B cell (primary cell): ENCODE measurements at regions not wholly inside any gene's neighbourhood (a gene's known extent, or its start where the extent isn't known, plus 50 kb on each side); places are given as distances from the start of the nearest gene placed in this dataset.

Source experiments
- ATAC-seq: fragments of 200-7000 bp; cut with Tn5 transposase; one replicate; pipeline ENCODE4 v1.10.0; 2021; ENCODE audit warnings: low read depth, mild to moderate bottlenecking, moderate number of reproducible peaks, moderate library complexity
- CTCF ChIA-PET: fragments of 350-600 bp; sonication (Branson Sonifier 250); formaldehyde crosslinking; loops from one replicate; lab custom pipeline; 2021; ENCODE audit warnings: antibody characterized with exemption, inconsistent platforms; lab: Charles Lee
- POLR2A ChIA-PET: fragments of 350-600 bp; sonication (Branson Sonifier 250); formaldehyde crosslinking; loops from one replicate; lab custom pipeline; 2021; ENCODE audit warnings: antibody characterized with exemption; lab: Charles Lee
- DNase-seq: peaks from one replicate; pipeline ENCODE4 v3.0.0; 2013
- H2AFZ ChIP-seq: 2 replicates; pipeline ENCODE4 v1.6.1; 2012; ENCODE audit warnings: mild to moderate bottlenecking, low read depth, low read length; ENCODE audit not compliant: insufficient read depth, poor library complexity, severe bottlenecking
- H3K27ac ChIP-seq, 2 donors: 1 replicate in 1 of 2; 2 replicates in 1 of 2; pipeline ENCODE4 v1.5.1; 2012 to 2013; ENCODE audit warnings: low read length in 2 of 2, mild to moderate bottlenecking in 2 of 2, moderate library complexity in 1 of 2
- H3K27me3 ChIP-seq, 4 experiments: fragments of 200-600 bp in 1 of 4; sonication (generic) in 1 of 4; replicated peaks in 1 of 4; 1 replicate in 2 of 4; 2 replicates in 2 of 4; pipeline versions ENCODE4 v1.6.1 to v1.7.0; 2013 to 2016; ENCODE audit warnings: low read length in 3 of 4, mild to moderate bottlenecking in 2 of 4, mixed read lengths in 1 of 4, moderate library complexity in 1 of 4; ENCODE audit not compliant: insufficient read depth in 4 of 4, control insufficient read depth in 3 of 4; ENCODE audit errors: control extremely low read depth in 1 of 4
- H3K36me3 ChIP-seq, 2 experiments: replicated peaks in 1 of 2; 1 replicate in 1 of 2; 2 replicates in 1 of 2; pipeline versions ENCODE4 v1.6.1 to v1.7.1; 2013; ENCODE audit warnings: low read length in 1 of 2; ENCODE audit not compliant: insufficient read depth in 2 of 2, control insufficient read depth in 1 of 2; ENCODE audit errors: control extremely low read depth in 1 of 2, extremely low read depth in 1 of 2
- H3K4me1 ChIP-seq, 2 donors: fragments of 200-600 bp in 1 of 2; sonication (generic) in 1 of 2; 1 replicate in 1 of 2; 2 replicates in 1 of 2; pipeline versions ENCODE4 v1.5.1 to v1.6.1; 2013 to 2017; ENCODE audit warnings: low read length in 2 of 2; ENCODE audit not compliant: control insufficient read depth in 2 of 2, insufficient read depth in 2 of 2
- H3K4me2 ChIP-seq: replicated peaks from 2 replicates; pipeline ENCODE3; 2012; ENCODE audit warnings: mild to moderate bottlenecking, low read depth, low read length; ENCODE audit not compliant: poor library complexity, severe bottlenecking
- H3K4me3 ChIP-seq, 5 experiments: fragments of 200-600 bp in 1 of 5; sonication (generic) in 1 of 5; 1 replicate in 3 of 5; 2 replicates in 2 of 5; pipeline versions ENCODE4 v1.5.1 to v1.7.0; 2011 to 2016; ENCODE audit warnings: low read length in 4 of 5, mild to moderate bottlenecking in 4 of 5, low read depth in 2 of 5, control low read depth in 1 of 5, moderate library complexity in 1 of 5; ENCODE audit not compliant: insufficient read depth in 1 of 5; ENCODE audit errors: control extremely low read depth in 1 of 5, extremely low read depth in 1 of 5
- H3K79me2 ChIP-seq: fragments of 200-600 bp; sonication (generic); one replicate; pipeline ENCODE4 v1.6.0; 2016; ENCODE audit warnings: low read length; ENCODE audit not compliant: control insufficient read depth, insufficient read depth
- H3K9ac ChIP-seq: fragments of 200-600 bp; sonication (generic); 2 replicates; pipeline ENCODE4 v1.6.1; 2017; ENCODE audit warnings: mild to moderate bottlenecking, low read length, moderate library complexity
- H3K9me3 ChIP-seq, 3 donors: one replicate each; pipeline versions ENCODE4 v1.6.1 to v1.7.1; 2013; ENCODE audit warnings: low read length in 2 of 3; ENCODE audit not compliant: control insufficient read depth in 2 of 3, insufficient read depth in 1 of 3; ENCODE audit errors: control extremely low read depth in 1 of 3
- H4K20me1 ChIP-seq: 2 replicates; pipeline ENCODE4 v1.6.0; 2012; ENCODE audit warnings: mild to moderate bottlenecking, low read length; ENCODE audit not compliant: insufficient read depth, control insufficient read depth, poor library complexity, severe bottlenecking
- H3K27ac Mint-ChIP-seq: one replicate; pipeline ENCODE4 v1.8.0; 2021; ENCODE audit warnings: mixed read lengths
- H3K27me3 Mint-ChIP-seq: one replicate; pipeline ENCODE4 v1.8.0; 2021; ENCODE audit warnings: mixed read lengths
- H3K4me1 Mint-ChIP-seq: one replicate; pipeline ENCODE4 v1.8.0; 2021; ENCODE audit warnings: mixed read lengths
- H3K4me3 Mint-ChIP-seq: one replicate; pipeline ENCODE4 v1.8.0; 2021; ENCODE audit warnings: mixed read lengths
- H3K9me3 Mint-ChIP-seq: one replicate; pipeline ENCODE4 v1.8.0; 2022; ENCODE audit warnings: mixed read lengths; ENCODE audit not compliant: insufficient read depth
- CTCF ChIP-seq: fragments of 200-600 bp; IDR thresholded peaks from one replicate; pipeline ENCODE4 v1.8.0; 2022; ENCODE audit warnings: antibody characterized with exemption, mild to moderate bottlenecking
- EZH2 ChIP-seq: IDR thresholded peaks from 2 replicates; pipeline ENCODE4 v1.6.1; 2012; ENCODE audit warnings: borderline replicate concordance, low read depth, mild to moderate bottlenecking, moderate library complexity, low read length; ENCODE audit not compliant: insufficient read depth, poor library complexity, severe bottlenecking
- WGBS: methylation state at CpG from one replicate; pipeline ENCODE4 v1.1.5; 2013; ENCODE audit warnings: missing lambda C conversion rate; ENCODE audit not compliant: insufficient coverage; 5-methylcytosine and 5-hydroxymethylcytosine counted together
- intact Hi-C: fragments of 100-400 bp; cut with micrococcal nuclease; formaldehyde crosslinking; loops from one replicate; pipeline ENCODE4 v1.10.0; 2022

DNA sequence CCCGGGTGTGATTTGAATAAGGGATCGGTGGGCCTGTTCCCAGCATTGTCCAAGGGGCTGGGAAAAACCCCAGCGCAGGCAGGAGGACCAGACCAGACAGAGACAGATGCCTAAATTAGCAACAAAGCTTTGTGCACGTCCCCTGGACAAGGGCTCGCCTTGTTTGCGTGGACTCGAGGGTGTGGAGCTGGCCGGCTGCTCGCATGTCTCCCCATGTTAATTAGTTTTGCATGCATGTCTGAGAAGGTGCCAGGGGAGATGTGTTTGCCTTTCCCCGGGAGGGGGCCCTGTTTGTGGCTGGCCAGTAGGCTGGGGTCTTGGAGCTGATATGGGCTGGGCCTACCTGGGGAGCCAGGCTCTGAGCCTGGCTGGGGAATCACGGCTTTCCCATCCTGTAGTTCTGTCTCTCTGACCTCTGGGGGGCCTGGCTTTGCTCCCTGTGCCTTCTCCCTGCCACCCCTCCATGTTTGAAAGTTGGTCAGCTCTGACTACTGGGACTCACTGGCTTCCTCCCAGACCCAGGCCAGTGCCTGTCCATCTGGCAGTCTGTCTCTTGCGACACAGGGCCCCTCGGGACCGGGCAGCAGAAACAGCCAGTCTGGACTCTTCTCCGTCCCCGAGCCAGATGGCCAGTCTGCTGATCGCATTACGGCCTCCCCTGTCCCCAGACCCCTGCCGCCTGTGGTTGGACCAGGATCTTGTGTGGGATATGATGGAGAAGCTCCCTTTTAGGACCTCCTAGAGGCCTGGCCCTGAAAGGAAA, 55.4 kb upstream of the POLG start:
- Histone ChIP-seq H3K4me2 (no peak overlapping the region), H2AFZ (no peak overlapping the region), H3K4me3 (no peak overlapping the region), H4K20me1 (no peaks in the 10 kb centered on the region), H3K79me2 (no peaks in the 10 kb centered on the region), H3K9me3 (peaks cover 0 to 4% (median 0%) of the 10 kb centered on the region in 3 donors), H3K36me3 (no peaks in the 10 kb centered on the region), H3K4me1 (no peaks in the 10 kb centered on the region), H3K27ac (no peak overlapping the region), H3K27me3 (peaks cover 0 to 15% (median 0%) of the 10 kb centered on the region in 4 experiments), H3K9ac (no peak overlapping the region)
- no peak overlapping the region for H3K4me3 Mint-ChIP-seq
- H3K27ac Mint-ChIP-seq: no peak overlapping the region
- DNase-seq (no peak), ATAC-seq (no peak)
- H3K4me1 Mint-ChIP-seq: no peaks in the 10 kb centered on the region
- TF ChIP-seq EZH2 (no peak), CTCF (no peak)
- ChIA-PET CTCF (interaction anchor here (0.5 to 1.6 kb wide), 7 partner anchors 7 to 85 kb away, joined by 3 to 6 read pairs (median 3); no protein-coding TSS in a partner anchor), POLR2A (no interaction called here)
- intact Hi-C loops: no loop called here
- H3K27me3 Mint-ChIP-seq: peaks cover 32% of the 10 kb centered on the region
- H3K9me3 Mint-ChIP-seq: no peaks in the 10 kb centered on the region
- WGBS: 88% methylated on average over 19 of the region's 19 CpGs

DNA sequence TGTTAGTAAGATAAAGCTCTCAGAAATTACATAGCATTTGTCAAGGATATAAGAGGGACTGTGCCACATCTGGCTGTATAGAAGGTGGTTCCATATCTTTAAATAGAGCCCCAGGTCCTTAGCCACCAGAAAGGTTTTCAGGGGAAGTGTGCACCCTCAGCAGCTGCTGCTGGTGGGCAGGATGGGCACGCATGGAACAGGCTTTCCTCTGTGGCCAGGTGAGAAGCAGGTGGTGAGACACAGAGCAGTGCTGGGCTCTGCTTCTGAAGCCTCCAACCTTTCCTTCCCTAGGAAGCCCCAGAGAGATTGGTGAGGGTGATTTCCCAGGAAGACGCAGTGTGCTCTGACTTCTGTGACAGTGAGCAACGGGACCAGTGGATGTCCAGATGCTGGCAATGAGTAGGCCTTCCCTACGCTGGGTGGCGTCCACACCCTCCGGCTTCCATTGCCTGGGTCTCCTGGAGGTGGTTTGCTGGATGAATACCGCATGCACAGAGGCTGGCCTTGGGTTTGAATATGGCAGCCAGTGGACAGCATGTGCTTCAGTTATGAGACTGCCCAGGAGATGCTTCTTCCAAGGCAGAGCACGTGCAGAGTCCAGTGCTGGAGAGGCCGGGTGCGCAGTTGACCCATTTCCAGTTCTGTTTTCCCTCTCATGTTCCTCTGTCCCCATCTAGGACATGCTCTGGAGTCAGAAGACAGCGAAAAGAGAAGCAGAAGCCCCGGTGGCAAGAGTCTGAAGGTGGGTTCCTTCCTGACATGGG, 52.7 kb upstream of the POLG start:
- no peak for TF ChIP-seq CTCF
- no peak for TF ChIP-seq EZH2
- Histone ChIP-seq H2AFZ (no peak overlapping the region), H3K9ac (no peak overlapping the region), H3K27me3 (peaks cover 0 to 16% (median 3%) of the 10 kb centered on the region in 4 experiments), H3K4me2 (no peak overlapping the region), H3K27ac (no peak overlapping the region), H3K4me3 (no peak overlapping the region), H3K79me2 (no peaks in the 10 kb centered on the region), H3K4me1 (no peaks in the 10 kb centered on the region), H3K9me3 (peaks cover 0 to 7% (median 0%) of the 10 kb centered on the region in 3 donors), H4K20me1 (no peaks in the 10 kb centered on the region), H3K36me3 (no peaks in the 10 kb centered on the region)
- POLR2A ChIA-PET: no interaction called here
- DNase-seq (no peak), ATAC-seq (no peak)
- no peak overlapping the region for H3K27ac Mint-ChIP-seq
- no peaks in the 10 kb centered on the region for H3K4me1 Mint-ChIP-seq
- 93% methylated on average over 12 of the region's 12 CpGs for WGBS
- intact Hi-C loops: no loop called here
- H3K4me3 Mint-ChIP-seq: no peak overlapping the region
- peaks cover 11% of the 10 kb centered on the region for H3K27me3 Mint-ChIP-seq
- no peaks in the 10 kb centered on the region for H3K9me3 Mint-ChIP-seq
- CTCF ChIA-PET: no interaction called here
